HG03135 (cell line): ENCODE measurements at regions not wholly inside any gene's neighbourhood (a gene's known extent, or its start where the extent isn't known, plus 50 kb on each side); places are given as distances from the start of the nearest gene placed in this dataset.
"Not testable (repeated sequence)": the region's sequence is repeated elsewhere in the genome, so short reads cannot be mapped to it uniquely, and the experiment has no call there.

ENCODE experiments used
- ATAC-seq: cut with Tn5 transposase; IDR thresholded peaks from one replicate; pipeline ENCODE4 v1.9.1; 2021; ENCODE audit warnings: mild to moderate bottlenecking, moderate library complexity; ENCODE audit not compliant: unreplicated experiment

- ATAC-seq, result no peak
These were observed 53.1 kb upstream of the HMCN1 start for GRCh38 chr1:185681034-185681633.

GRCh38 chr1:185680453-185680852, 53.7 kb upstream of the HMCN1 start:
- no peak for ATAC-seq

- no peak for ATAC-seq
These were observed 55.0 kb upstream of the HMCN1 start for GRCh38 chr1:185679220-185679619.

GRCh38 chr1:185676969-185677368, 57.2 kb upstream of the HMCN1 start:
- ATAC-seq, result no peak

- peak; percentile 58 for ATAC-seq
These were observed 60.0 kb upstream of the HMCN1 start for GRCh38 chr1:185674201-185674600.

GRCh38 chr1:185672719-185673360, 61.4 kb upstream of the HMCN1 start:
- no peak for ATAC-seq

GRCh38 chr1:185670187-185670627, 64.0 kb upstream of the HMCN1 start:
- no peak for ATAC-seq

GRCh38 chr1:185668013-185668412, 66.2 kb upstream of the HMCN1 start:
- ATAC-seq, result no peak

- no peak for ATAC-seq
These were observed 67.6 kb upstream of the HMCN1 start for GRCh38 chr1:185666582-185666981.

GRCh38 chr1:185663771-185664296, 70.4 kb upstream of the HMCN1 start:
- ATAC-seq, result no peak

GRCh38 chr1:185663332-185663731, 70.9 kb upstream of the HMCN1 start:
- no peak for ATAC-seq

GRCh38 chr1:185661971-185662370, 72.2 kb upstream of the HMCN1 start:
- ATAC-seq, result no peak

- ATAC-seq, result no peak
These were observed 77.5 kb upstream of the HMCN1 start for GRCh38 chr1:185656663-185657062.

- no peak for ATAC-seq
These were observed 79.3 kb upstream of the HMCN1 start for GRCh38 chr1:185654952-185655314.

GRCh38 chr1:185654199-185654951, 79.8 kb upstream of the HMCN1 start:
- no peak for ATAC-seq

GRCh38 chr1:185653615-185654014, 80.6 kb upstream of the HMCN1 start:
- no peak for ATAC-seq

- ATAC-seq, result no peak
These were observed 81.8 kb upstream of the HMCN1 start for GRCh38 chr1:185652348-185652747.

- no peak for ATAC-seq
These were observed 83.5 kb upstream of the HMCN1 start for GRCh38 chr1:185650602-185651230.

GRCh38 chr1:185648858-185649589, 85.2 kb upstream of the HMCN1 start:
- no peak for ATAC-seq

GRCh38 chr1:185647597-185648267, 86.5 kb upstream of the HMCN1 start:
- ATAC-seq, result not testable (repeated sequence)
